ENCODE measurements at regions not wholly inside any gene's neighbourhood (a gene's known extent, or its start where the extent isn't known, plus 50 kb on each side); places are given as distances from the start of the nearest gene placed in this dataset.

DNA sequence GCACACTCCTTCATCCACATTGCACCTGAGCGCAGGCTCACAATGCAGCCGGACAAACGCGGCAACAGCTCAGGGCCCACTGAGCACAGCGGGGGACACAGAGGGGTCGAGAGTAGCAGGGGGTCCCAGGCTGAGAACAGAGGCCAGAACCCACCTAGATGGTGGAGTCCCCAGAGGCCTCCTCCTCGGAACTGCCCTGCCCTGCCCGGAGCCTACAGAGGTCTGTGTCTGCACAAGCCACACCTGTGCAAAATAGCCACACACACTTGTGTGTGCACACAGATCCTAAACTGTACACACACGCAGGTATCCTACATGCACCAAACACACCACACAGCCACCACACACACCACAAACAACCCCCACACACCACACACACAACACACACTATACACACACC, 72.8 kb downstream of the TMEM18 start:
- Histone ChIP-seq H3K9me3 (ENCODE audit: control insufficient read depth in 1 of 2, insufficient read depth in 1 of 2, low read depth in 1 of 2, low read length in 2 of 2) (peaks cover 0 to 4% of the 10 kb centered on the region in 2 experiments; a peak in 1 of 4 replicates), H3K4me3 (replicated peaks in 1 of 2; ENCODE audit: low read depth in 1 of 2, low read length in 2 of 2) (no peak overlapping the region), H3K9me2 (ENCODE audit: insufficient read depth) (no peaks in the 10 kb centered on the region), H3K4me1 (ENCODE audit: control insufficient read depth in 1 of 2, insufficient read depth in 2 of 2, low read length in 2 of 2) (peaks cover 0 to 27% of the 10 kb centered on the region in 2 experiments; a peak in 2 of 4 replicates), H3K36me3 (ENCODE audit: control insufficient read depth in 1 of 2, insufficient read depth in 2 of 2, low read length in 2 of 2) (no peaks in the 10 kb centered on the region), H3K27me3 (ENCODE audit: insufficient read depth, low read length) (no peaks in the 10 kb centered on the region; the same call in 1 of the 2 replicates), H4K20me1 (ENCODE audit: insufficient read depth) (no peaks in the 10 kb centered on the region), H3K79me2 (ENCODE audit: insufficient read depth, low read length) (no peaks in the 10 kb centered on the region), H3K9ac (ENCODE audit: low read length) (no peak overlapping the region), H3K4me2 (ENCODE audit: low read length) (no peak overlapping the region), H2AFZ (ENCODE audit: low read depth, low read length, poor library complexity, severe bottlenecking) (no peak overlapping the region), H3K27ac (ENCODE audit: low read depth, low read length) (no peak overlapping the region)
- no TSS peak for BruUV-seq (replicated peaks)
- POLR2A ChIA-PET, result no interaction called here
- CTCF ChIA-PET, result no interaction called here
- DNase-seq (ENCODE audit: low read depth, low spot score) (no peak), ATAC-seq (no peak)
- TF ChIP-seq, protein P1, sequence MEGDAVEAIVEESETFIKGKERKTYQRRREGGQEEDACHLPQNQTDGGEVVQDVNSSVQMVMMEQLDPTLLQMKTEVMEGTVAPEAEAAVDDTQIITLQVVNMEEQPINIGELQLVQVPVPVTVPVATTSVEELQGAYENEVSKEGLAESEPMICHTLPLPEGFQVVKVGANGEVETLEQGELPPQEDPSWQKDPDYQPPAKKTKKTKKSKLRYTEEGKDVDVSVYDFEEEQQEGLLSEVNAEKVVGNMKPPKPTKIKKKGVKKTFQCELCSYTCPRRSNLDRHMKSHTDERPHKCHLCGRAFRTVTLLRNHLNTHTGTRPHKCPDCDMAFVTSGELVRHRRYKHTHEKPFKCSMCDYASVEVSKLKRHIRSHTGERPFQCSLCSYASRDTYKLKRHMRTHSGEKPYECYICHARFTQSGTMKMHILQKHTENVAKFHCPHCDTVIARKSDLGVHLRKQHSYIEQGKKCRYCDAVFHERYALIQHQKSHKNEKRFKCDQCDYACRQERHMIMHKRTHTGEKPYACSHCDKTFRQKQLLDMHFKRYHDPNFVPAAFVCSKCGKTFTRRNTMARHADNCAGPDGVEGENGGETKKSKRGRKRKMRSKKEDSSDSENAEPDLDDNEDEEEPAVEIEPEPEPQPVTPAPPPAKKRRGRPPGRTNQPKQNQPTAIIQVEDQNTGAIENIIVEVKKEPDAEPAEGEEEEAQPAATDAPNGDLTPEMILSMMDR (IDR thresholded peaks at IDR 0.05 in 2 of 3, conservative IDR thresholded peaks at IDR 0.05 in 1 of 3; ENCODE audit: borderline replicate concordance in 1 of 3, insufficient read depth in 1 of 3, low read depth in 2 of 3, low read length in 2 of 3), result no peak
- TF ChIP-seq EZH2phosphoT487 (IDR thresholded peaks at IDR 0.05; ENCODE audit: borderline replicate concordance), result no peak
- TF ChIP-seq, protein P2, sequence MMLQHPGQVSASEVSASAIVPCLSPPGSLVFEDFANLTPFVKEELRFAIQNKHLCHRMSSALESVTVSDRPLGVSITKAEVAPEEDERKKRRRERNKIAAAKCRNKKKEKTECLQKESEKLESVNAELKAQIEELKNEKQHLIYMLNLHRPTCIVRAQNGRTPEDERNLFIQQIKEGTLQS (IDR thresholded peaks at IDR 0.05), result no peak
- RAD21 ChIA-PET (ENCODE audit: low non-redundant PET in 1 of 2, low total read pairs in 2 of 2, uncharacterized antibody in 2 of 2, unreplicated experiment in 2 of 2), result no interaction called here
- intact Hi-C loops (cut with micrococcal nuclease), result no loop called here

DNA sequence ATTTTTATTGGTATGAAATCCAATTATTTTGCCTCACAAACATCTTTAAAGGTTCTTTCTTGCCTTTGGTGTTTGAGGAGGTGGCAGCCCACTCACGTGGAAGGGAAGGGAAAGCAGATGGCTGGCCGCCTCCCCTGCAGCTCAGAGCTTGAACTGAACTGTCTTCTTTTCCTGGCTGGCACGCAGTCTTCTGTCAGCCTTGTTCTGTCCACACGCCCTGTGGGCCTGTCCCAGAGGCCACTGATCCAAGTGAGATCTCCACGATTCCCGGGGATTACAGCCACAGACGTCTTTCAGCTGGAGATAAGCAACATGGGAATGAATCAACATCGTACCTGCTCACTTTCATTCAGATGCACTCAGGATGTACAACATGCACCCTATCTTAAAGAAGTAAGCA, 73.3 kb downstream of the TMEM18 start:
- no peak overlapping the region for H3K4me2 ChIP-seq (ENCODE audit: low read length)
- H3K9me2 ChIP-seq (ENCODE audit: insufficient read depth), result no peaks in the 10 kb centered on the region
- ChIA-PET CTCF (no interaction called here), POLR2A (no interaction called here), RAD21 (ENCODE audit: low non-redundant PET in 1 of 2, low total read pairs in 2 of 2, uncharacterized antibody in 2 of 2, unreplicated experiment in 2 of 2) (no interaction called here)
- peaks cover 0 to 4% of the 10 kb centered on the region in 2 experiments; a peak in 1 of 4 replicates for H3K9me3 ChIP-seq (ENCODE audit: control insufficient read depth in 1 of 2, insufficient read depth in 1 of 2, low read depth in 1 of 2, low read length in 2 of 2)
- H3K79me2 ChIP-seq (ENCODE audit: insufficient read depth, low read length), result no peaks in the 10 kb centered on the region
- BruUV-seq (replicated peaks), result no TSS peak
- no peak overlapping the region for H3K9ac ChIP-seq (ENCODE audit: low read length)
- H3K36me3 ChIP-seq (ENCODE audit: control insufficient read depth in 1 of 2, insufficient read depth in 2 of 2, low read length in 2 of 2), result no peaks in the 10 kb centered on the region
- H4K20me1 ChIP-seq (ENCODE audit: insufficient read depth), result no peaks in the 10 kb centered on the region
- peaks cover 0 to 27% of the 10 kb centered on the region in 2 experiments; a peak in 2 of 4 replicates for H3K4me1 ChIP-seq (ENCODE audit: control insufficient read depth in 1 of 2, insufficient read depth in 2 of 2, low read length in 2 of 2)
- no peak overlapping the region for H3K4me3 ChIP-seq (replicated peaks in 1 of 2; ENCODE audit: low read depth in 1 of 2, low read length in 2 of 2)
- H3K27ac ChIP-seq (ENCODE audit: low read depth, low read length), result no peak overlapping the region
- no peak for DNase-seq (ENCODE audit: low read depth, low spot score)
- no peak for ATAC-seq
- H3K27me3 ChIP-seq (ENCODE audit: insufficient read depth, low read length), result no peaks in the 10 kb centered on the region; the same call in 1 of the 2 replicates
- H2AFZ ChIP-seq (ENCODE audit: low read depth, low read length, poor library complexity, severe bottlenecking), result no peak overlapping the region
- intact Hi-C loops (cut with micrococcal nuclease), result no loop called here
- TF ChIP-seq ZNF274 (IDR thresholded peaks at IDR 0.05; ENCODE audit: low read depth, low read length) (no peak), RAD21 (IDR thresholded peaks at IDR 0.05; ENCODE audit: low read depth) (no peak), FOSL1 (IDR thresholded peaks at IDR 0.05; ENCODE audit: low read depth) (no peak), EGR1 (IDR thresholded peaks at IDR 0.05; ENCODE audit: low read depth) (no peak), JUND (IDR thresholded peaks at IDR 0.05) (no peak), EZH2 (IDR thresholded peaks at IDR 0.05) (no peak), YY1 (IDR thresholded peaks at IDR 0.05; ENCODE audit: extremely low read depth, insufficient replicate concordance, low read depth, low read length) (no peak)
- TF ChIP-seq, protein P3, sequence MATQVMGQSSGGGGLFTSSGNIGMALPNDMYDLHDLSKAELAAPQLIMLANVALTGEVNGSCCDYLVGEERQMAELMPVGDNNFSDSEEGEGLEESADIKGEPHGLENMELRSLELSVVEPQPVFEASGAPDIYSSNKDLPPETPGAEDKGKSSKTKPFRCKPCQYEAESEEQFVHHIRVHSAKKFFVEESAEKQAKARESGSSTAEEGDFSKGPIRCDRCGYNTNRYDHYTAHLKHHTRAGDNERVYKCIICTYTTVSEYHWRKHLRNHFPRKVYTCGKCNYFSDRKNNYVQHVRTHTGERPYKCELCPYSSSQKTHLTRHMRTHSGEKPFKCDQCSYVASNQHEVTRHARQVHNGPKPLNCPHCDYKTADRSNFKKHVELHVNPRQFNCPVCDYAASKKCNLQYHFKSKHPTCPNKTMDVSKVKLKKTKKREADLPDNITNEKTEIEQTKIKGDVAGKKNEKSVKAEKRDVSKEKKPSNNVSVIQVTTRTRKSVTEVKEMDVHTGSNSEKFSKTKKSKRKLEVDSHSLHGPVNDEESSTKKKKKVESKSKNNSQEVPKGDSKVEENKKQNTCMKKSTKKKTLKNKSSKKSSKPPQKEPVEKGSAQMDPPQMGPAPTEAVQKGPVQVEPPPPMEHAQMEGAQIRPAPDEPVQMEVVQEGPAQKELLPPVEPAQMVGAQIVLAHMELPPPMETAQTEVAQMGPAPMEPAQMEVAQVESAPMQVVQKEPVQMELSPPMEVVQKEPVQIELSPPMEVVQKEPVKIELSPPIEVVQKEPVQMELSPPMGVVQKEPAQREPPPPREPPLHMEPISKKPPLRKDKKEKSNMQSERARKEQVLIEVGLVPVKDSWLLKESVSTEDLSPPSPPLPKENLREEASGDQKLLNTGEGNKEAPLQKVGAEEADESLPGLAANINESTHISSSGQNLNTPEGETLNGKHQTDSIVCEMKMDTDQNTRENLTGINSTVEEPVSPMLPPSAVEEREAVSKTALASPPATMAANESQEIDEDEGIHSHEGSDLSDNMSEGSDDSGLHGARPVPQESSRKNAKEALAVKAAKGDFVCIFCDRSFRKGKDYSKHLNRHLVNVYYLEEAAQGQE (IDR thresholded peaks at IDR 0.05; ENCODE audit: low read depth), result no peak
- TF ChIP-seq, protein P4, sequence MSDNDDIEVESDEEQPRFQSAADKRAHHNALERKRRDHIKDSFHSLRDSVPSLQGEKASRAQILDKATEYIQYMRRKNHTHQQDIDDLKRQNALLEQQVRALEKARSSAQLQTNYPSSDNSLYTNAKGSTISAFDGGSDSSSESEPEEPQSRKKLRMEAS (IDR thresholded peaks at IDR 0.05), result no peak
- TF ChIP-seq, protein P1 (IDR thresholded peaks at IDR 0.05 in 2 of 3, conservative IDR thresholded peaks at IDR 0.05 in 1 of 3; ENCODE audit: borderline replicate concordance in 1 of 3, insufficient read depth in 1 of 3, low read depth in 2 of 3, low read length in 2 of 3), result no peak

Measured in HCT116 (cell line).